Neural progenitor cell (in vitro differentiated cells): ENCODE measurements at regions not wholly inside any gene's neighbourhood (a gene's known extent, or its start where the extent isn't known, plus 50 kb on each side); places are given as distances from the start of the nearest gene placed in this dataset.

Source experiments
- DNase-seq: peaks from one replicate; pipeline ENCODE4 v3.0.0-alpha.2; 2016; ENCODE audit warnings: low spot score
- H2AFZ ChIP-seq: fragments of 200-600 bp; sonication (generic); replicated peaks from 2 replicates; pipeline ENCODE4 v1.6.1; 2016; ENCODE audit warnings: antibody characterized with exemption
- H3F3A ChIP-seq: fragments of 200-600 bp; sonication (generic); 2 replicates; pipeline ENCODE4 v1.6.1; 2016; ENCODE audit warnings: antibody characterized with exemption, low read depth
- H3K27ac ChIP-seq: fragments of 200-600 bp; sonication (generic); 2 replicates; pipeline ENCODE4 v1.5.1; 2016; ENCODE audit warnings: mild to moderate bottlenecking
- H3K27me3 ChIP-seq: fragments of 200-600 bp; sonication (generic); 2 replicates; pipeline ENCODE4 v1.6.1; 2016; ENCODE audit warnings: mild to moderate bottlenecking, moderate library complexity
- H3K36me3 ChIP-seq: fragments of 200-600 bp; sonication (generic); 2 replicates; pipeline ENCODE4 v1.5.1; 2016
- H3K4me1 ChIP-seq: fragments of 200-600 bp; sonication (generic); 2 replicates; pipeline ENCODE4 v1.6.1; 2016; ENCODE audit warnings: mixed run types
- H3K4me2 ChIP-seq: fragments of 200-600 bp; sonication (generic); 2 replicates; pipeline ENCODE4 v1.6.1; 2016
- H3K4me3 ChIP-seq: fragments of 200-600 bp; sonication (generic); 2 replicates; pipeline ENCODE4 v1.5.1; 2016
- H3K79me2 ChIP-seq: fragments of 200-600 bp; sonication (generic); 2 replicates; pipeline ENCODE4 v1.6.1; 2016; ENCODE audit warnings: low read depth
- H3K9ac ChIP-seq: fragments of 200-600 bp; sonication (generic); 2 replicates; pipeline ENCODE4 v1.6.1; 2016
- H3K9me3 ChIP-seq: fragments of 200-600 bp; sonication (generic); 2 replicates; pipeline ENCODE4 v1.5.1; 2016; ENCODE audit warnings: low read depth
- H4K20me1 ChIP-seq: fragments of 200-600 bp; sonication (generic); 2 replicates; pipeline ENCODE4 v1.6.1; 2016; ENCODE audit warnings: low read depth
- H3K27ac Mint-ChIP-seq: 3 replicates; pipeline ENCODE4 v1.8.0; 2021; ENCODE audit warnings: mixed read lengths
- H3K27me3 Mint-ChIP-seq: 2 replicates; pipeline ENCODE4 v1.8.0; 2022; ENCODE audit warnings: low read depth, mild to moderate bottlenecking, inconsistent platforms, moderate library complexity, mixed read lengths; ENCODE audit not compliant: insufficient read depth
- H3K36me3 Mint-ChIP-seq: 3 replicates; pipeline ENCODE4 v1.8.0; 2021; ENCODE audit warnings: mixed read lengths
- H3K4me1 Mint-ChIP-seq: 3 replicates; pipeline ENCODE4 v1.8.0; 2021; ENCODE audit warnings: mixed read lengths
- H3K4me3 Mint-ChIP-seq: 3 replicates; pipeline ENCODE4 v1.8.0; 2021; ENCODE audit warnings: mild to moderate bottlenecking, moderate library complexity, mixed read lengths
- H3K9me3 Mint-ChIP-seq: 3 replicates; pipeline ENCODE4 v1.8.0; 2020; ENCODE audit warnings: mixed read lengths
- EZH2 ChIP-seq: fragments of 200-600 bp; sonication (generic); IDR thresholded peaks from 2 replicates; pipeline ENCODE4 v1.6.1; 2017; ENCODE audit warnings: antibody characterized with exemption, mild to moderate bottlenecking, moderate library complexity
- EZH2phosphoT487 ChIP-seq: fragments of 200-600 bp; sonication (generic); IDR thresholded peaks from 2 replicates; pipeline ENCODE4 v1.6.1; 2017; ENCODE audit warnings: antibody characterized with exemption
- TF ChIP-seq, protein P1 (sequence below): fragments of 200-600 bp; sonication (generic); IDR thresholded peaks from 2 replicates; pipeline ENCODE4 v1.5.1; 2017; ENCODE audit warnings: antibody characterized with exemption, mild to moderate bottlenecking

DNA sequence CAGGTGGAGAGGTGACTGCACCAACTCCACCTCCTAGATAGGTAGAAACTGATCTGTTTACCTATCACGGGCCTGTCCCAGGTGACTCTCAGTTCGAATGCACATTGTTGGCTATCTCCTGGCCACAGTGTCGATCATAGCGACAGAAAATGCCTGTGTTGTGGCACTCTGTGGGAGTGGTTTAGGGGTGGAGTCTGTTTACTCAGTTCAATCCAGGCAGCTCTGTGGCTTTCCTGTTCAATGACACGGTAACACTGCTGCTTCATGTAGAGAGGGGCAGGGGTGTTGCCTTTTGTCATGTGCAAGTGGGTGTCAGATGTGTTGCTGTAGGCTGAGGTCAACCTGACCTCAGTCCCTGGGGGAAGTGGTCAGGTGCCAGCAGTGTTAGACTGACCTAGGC is 1602.4 kb downstream of the TECRL start:
- no peak for TF ChIP-seq EZH2phosphoT487
- TF ChIP-seq, protein P1, sequence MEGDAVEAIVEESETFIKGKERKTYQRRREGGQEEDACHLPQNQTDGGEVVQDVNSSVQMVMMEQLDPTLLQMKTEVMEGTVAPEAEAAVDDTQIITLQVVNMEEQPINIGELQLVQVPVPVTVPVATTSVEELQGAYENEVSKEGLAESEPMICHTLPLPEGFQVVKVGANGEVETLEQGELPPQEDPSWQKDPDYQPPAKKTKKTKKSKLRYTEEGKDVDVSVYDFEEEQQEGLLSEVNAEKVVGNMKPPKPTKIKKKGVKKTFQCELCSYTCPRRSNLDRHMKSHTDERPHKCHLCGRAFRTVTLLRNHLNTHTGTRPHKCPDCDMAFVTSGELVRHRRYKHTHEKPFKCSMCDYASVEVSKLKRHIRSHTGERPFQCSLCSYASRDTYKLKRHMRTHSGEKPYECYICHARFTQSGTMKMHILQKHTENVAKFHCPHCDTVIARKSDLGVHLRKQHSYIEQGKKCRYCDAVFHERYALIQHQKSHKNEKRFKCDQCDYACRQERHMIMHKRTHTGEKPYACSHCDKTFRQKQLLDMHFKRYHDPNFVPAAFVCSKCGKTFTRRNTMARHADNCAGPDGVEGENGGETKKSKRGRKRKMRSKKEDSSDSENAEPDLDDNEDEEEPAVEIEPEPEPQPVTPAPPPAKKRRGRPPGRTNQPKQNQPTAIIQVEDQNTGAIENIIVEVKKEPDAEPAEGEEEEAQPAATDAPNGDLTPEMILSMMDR, result no peak
- TF ChIP-seq EZH2, result no peak
- H3K4me1 Mint-ChIP-seq, result peaks cover 2% of the 10 kb centered on the region

DNA sequence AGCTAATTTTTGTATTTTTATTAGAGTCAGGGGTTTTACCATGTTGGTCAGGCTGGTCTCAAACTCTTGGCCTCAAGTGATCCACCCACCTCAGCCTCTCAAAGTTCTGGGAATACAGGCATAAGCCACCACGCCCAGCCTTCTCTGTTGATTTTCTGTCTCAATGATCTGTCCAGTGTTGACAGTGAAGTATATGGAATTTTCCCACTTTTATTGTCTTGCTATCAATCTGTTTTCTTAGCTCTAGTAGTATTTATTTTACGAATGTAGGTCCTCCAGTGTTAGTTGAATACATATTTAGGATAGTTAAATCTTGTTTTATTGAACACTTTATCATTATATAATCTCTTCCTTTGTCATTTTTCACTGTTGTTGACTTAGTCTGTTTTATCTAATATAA is 1603.9 kb downstream of the ADGRL3 start:
- no peak overlapping the region for H3K27ac ChIP-seq
- no peak overlapping the region for H3K27ac Mint-ChIP-seq
- no peak overlapping the region for H3K4me3 ChIP-seq
- H3K9me3 Mint-ChIP-seq, result no peaks in the 10 kb centered on the region
- no peaks in the 10 kb centered on the region for H3K4me1 ChIP-seq
- H3K9me3 ChIP-seq, result no peaks in the 10 kb centered on the region
- H3K27me3 Mint-ChIP-seq, result peaks cover 4% of the 10 kb centered on the region
- peaks cover 2% of the 10 kb centered on the region for H3K4me1 Mint-ChIP-seq
- no peak overlapping the region for H3K4me2 ChIP-seq
- no peak overlapping the region for H3K9ac ChIP-seq
- no peaks in the 10 kb centered on the region for H4K20me1 ChIP-seq
- TF ChIP-seq EZH2 (no peak), EZH2phosphoT487 (no peak)
- no peaks in the 10 kb centered on the region for H3K27me3 ChIP-seq
- H3K4me3 Mint-ChIP-seq, result no peak overlapping the region
- no peaks in the 10 kb centered on the region for H3K36me3 ChIP-seq
- no peak overlapping the region for H2AFZ ChIP-seq
- DNase-seq, result no peak
- no peaks in the 10 kb centered on the region for H3F3A ChIP-seq
- no peaks in the 10 kb centered on the region for H3K79me2 ChIP-seq
- H3K36me3 Mint-ChIP-seq, result no peaks in the 10 kb centered on the region

More for the DNA sequence above, 1602.4 kb downstream of the TECRL start:
- H3K4me2 ChIP-seq, result no peak overlapping the region
- H3K4me3 ChIP-seq, result no peak overlapping the region
- H3K27ac ChIP-seq, result no peak overlapping the region
- Mint-ChIP-seq H3K27ac (no peak overlapping the region), H3K4me3 (no peak overlapping the region), H3K36me3 (no peaks in the 10 kb centered on the region), H3K27me3 (peaks cover 4% of the 10 kb centered on the region), H3K9me3 (no peaks in the 10 kb centered on the region)
- no peak for DNase-seq
- H3K27me3 ChIP-seq, result no peaks in the 10 kb centered on the region
- no peak overlapping the region for H3K9ac ChIP-seq
- no peaks in the 10 kb centered on the region for H3F3A ChIP-seq
- no peaks in the 10 kb centered on the region for H3K79me2 ChIP-seq
- no peaks in the 10 kb centered on the region for H4K20me1 ChIP-seq
- H3K4me1 ChIP-seq, result no peaks in the 10 kb centered on the region
- no peaks in the 10 kb centered on the region for H3K9me3 ChIP-seq
- no peak overlapping the region for H2AFZ ChIP-seq
- no peaks in the 10 kb centered on the region for H3K36me3 ChIP-seq

DNA sequence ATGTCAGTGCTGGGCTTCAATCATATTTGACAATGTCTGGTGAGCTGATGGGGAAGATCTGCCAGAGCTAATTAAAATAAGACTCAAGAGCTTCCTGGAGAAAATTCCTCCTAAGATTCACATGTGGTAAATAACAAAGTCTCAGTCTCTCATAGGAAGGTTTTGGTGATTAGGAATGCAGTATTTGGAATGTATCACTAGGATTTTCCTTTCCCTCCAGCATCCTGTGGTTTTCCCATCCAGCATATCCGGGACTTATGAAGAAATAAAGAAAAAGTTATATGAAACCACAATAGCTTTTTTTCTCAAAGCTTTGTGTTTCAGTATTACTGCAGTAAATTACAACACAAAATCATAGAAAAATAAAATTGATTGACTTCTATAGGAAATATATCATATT is 1597.1 kb downstream of the ADGRL3 start:
- Histone ChIP-seq H2AFZ (no peak overlapping the region), H3K4me3 (no peak overlapping the region), H3K79me2 (no peaks in the 10 kb centered on the region), H4K20me1 (no peaks in the 10 kb centered on the region), H3K27me3 (no peaks in the 10 kb centered on the region), H3K4me2 (no peak overlapping the region), H3K4me1 (no peaks in the 10 kb centered on the region), H3K9ac (no peak overlapping the region), H3K27ac (no peak overlapping the region), H3K9me3 (no peaks in the 10 kb centered on the region), H3F3A (no peaks in the 10 kb centered on the region), H3K36me3 (no peaks in the 10 kb centered on the region)
- H3K36me3 Mint-ChIP-seq, result no peaks in the 10 kb centered on the region
- H3K27ac Mint-ChIP-seq, result no peak overlapping the region
- no peak for TF ChIP-seq EZH2
- TF ChIP-seq, protein P1, result no peak
- no peak overlapping the region for H3K4me3 Mint-ChIP-seq
- DNase-seq, result no peak
- H3K4me1 Mint-ChIP-seq, result no peaks in the 10 kb centered on the region
- H3K9me3 Mint-ChIP-seq, result no peaks in the 10 kb centered on the region
- H3K27me3 Mint-ChIP-seq, result no peaks in the 10 kb centered on the region

- Histone ChIP-seq H3K4me3 (no peak overlapping the region), H3K27ac (no peak overlapping the region), H3K36me3 (no peaks in the 10 kb centered on the region), H3K9me3 (no peaks in the 10 kb centered on the region), H3K9ac (no peak overlapping the region), H3K27me3 (no peaks in the 10 kb centered on the region), H2AFZ (no peak overlapping the region), H4K20me1 (no peaks in the 10 kb centered on the region), H3K4me2 (no peak overlapping the region), H3K4me1 (no peaks in the 10 kb centered on the region), H3F3A (no peaks in the 10 kb centered on the region), H3K79me2 (no peaks in the 10 kb centered on the region)
- Mint-ChIP-seq H3K9me3 (no peaks in the 10 kb centered on the region), H3K27me3 (no peaks in the 10 kb centered on the region), H3K36me3 (no peaks in the 10 kb centered on the region), H3K4me3 (no peak overlapping the region), H3K4me1 (no peaks in the 10 kb centered on the region), H3K27ac (no peak overlapping the region)
- no peak for DNase-seq
- TF ChIP-seq EZH2phosphoT487 (no peak), EZH2 (no peak)
- TF ChIP-seq, protein P1, result no peak
These were observed 1591.3 kb downstream of the ADGRL3 start for GRCh38 chr4:62791386-62791785.
